ENCODE measurements at regions not wholly inside any gene's neighbourhood (a gene's known extent, or its start where the extent isn't known, plus 50 kb on each side); places are given as distances from the start of the nearest gene placed in this dataset.
A peak's percentile ranks its signal among the peaks of the same experiment; 100 is the strongest.
"Not testable (repeated sequence)": the region's sequence is repeated elsewhere in the genome, so short reads cannot be mapped to it uniquely, and the experiment has no call there.

GRCh38 chr1:31485166-31485565 lies 72.2 kb downstream of the SERINC2 start:
- no peaks in the 10 kb centered on the region for H3K79me2 ChIP-seq (ENCODE audit: control insufficient read depth, insufficient read depth, low read length)
- H3K27ac ChIP-seq (ENCODE audit: low read depth, low read length): no peak overlapping the region
- H3K23ac ChIP-seq (ENCODE audit: low read length): no peak overlapping the region
- H3K18ac ChIP-seq (ENCODE audit: low read length): no peak overlapping the region
- H4K8ac ChIP-seq (ENCODE audit: low read depth, low read length): no peak overlapping the region
- no peak overlapping the region for H3K4ac ChIP-seq (ENCODE audit: low read depth, low read length)
- no peak overlapping the region for H2BK120ac ChIP-seq (ENCODE audit: low read depth, low read length)
- no peak overlapping the region for H3K4me3 ChIP-seq (ENCODE audit: low read length)
- H3K79me1 ChIP-seq (ENCODE audit: low read length): no peaks in the 10 kb centered on the region
- H3K4me1 ChIP-seq (ENCODE audit: control insufficient read depth, low read depth, low read length): peaks cover 5% of the 10 kb centered on the region
- H3K27me3 ChIP-seq (ENCODE audit: insufficient read depth, low read length, poor library complexity): no peaks in the 10 kb centered on the region
- no peak overlapping the region for H3K56ac ChIP-seq (ENCODE audit: low read length)
- no CpG with 5 or more reads among the region's 5 CpGs for WGBS (ENCODE audit: extremely low coverage, insufficient coverage, low lambda C conversion rate)
- H3K4me2 ChIP-seq (ENCODE audit: low read length): no peak overlapping the region
- no peak overlapping the region for H4K5ac ChIP-seq (ENCODE audit: low read length)
- H2AK5ac ChIP-seq (ENCODE audit: low read length): no peak overlapping the region
- no peak for DNase-seq
- no peak overlapping the region for H2BK15ac ChIP-seq (replicated peaks; ENCODE audit: low read depth)
- no peak overlapping the region for H3K9ac ChIP-seq (ENCODE audit: low read length)
- H3K36me3 ChIP-seq (ENCODE audit: control insufficient read depth, insufficient read depth, low read length): no peaks in the 10 kb centered on the region
- no peak overlapping the region for H2BK5ac ChIP-seq (ENCODE audit: low read length)

- Histone ChIP-seq H3K27me3 (ENCODE audit: insufficient read depth, low read length, poor library complexity) (no peaks in the 10 kb centered on the region), H3K18ac (ENCODE audit: low read length) (no peak overlapping the region), H3K9ac (ENCODE audit: low read length) (no peak overlapping the region), H2BK120ac (ENCODE audit: low read depth, low read length) (no peak overlapping the region), H4K5ac (ENCODE audit: low read length) (no peak overlapping the region), H3K27ac (ENCODE audit: low read depth, low read length) (no peak overlapping the region), H2BK15ac (replicated peaks; ENCODE audit: low read depth) (no peak overlapping the region), H4K8ac (ENCODE audit: low read depth, low read length) (no peak overlapping the region), H3K4me2 (ENCODE audit: low read length) (no peak overlapping the region), H3K4me1 (ENCODE audit: control insufficient read depth, low read depth, low read length) (peaks cover 5% of the 10 kb centered on the region), H2AK5ac (ENCODE audit: low read length) (no peak overlapping the region), H3K79me1 (ENCODE audit: low read length) (no peaks in the 10 kb centered on the region), H3K4ac (ENCODE audit: low read depth, low read length) (no peak overlapping the region), H3K36me3 (ENCODE audit: control insufficient read depth, insufficient read depth, low read length) (no peaks in the 10 kb centered on the region), H3K4me3 (ENCODE audit: low read length) (no peak overlapping the region), H2BK5ac (ENCODE audit: low read length) (no peak overlapping the region), H3K79me2 (ENCODE audit: control insufficient read depth, insufficient read depth, low read length) (no peaks in the 10 kb centered on the region), H3K23ac (ENCODE audit: low read length) (no peak overlapping the region), H3K56ac (ENCODE audit: low read length) (no peak overlapping the region)
- 100% methylated on average over 1 of the region's 3 CpGs for WGBS (ENCODE audit: extremely low coverage, insufficient coverage, low lambda C conversion rate)
- DNase-seq: no peak
Observed at GRCh38 chr1:31487143-31487542, 74.1 kb downstream of the SERINC2 start.

DNA sequence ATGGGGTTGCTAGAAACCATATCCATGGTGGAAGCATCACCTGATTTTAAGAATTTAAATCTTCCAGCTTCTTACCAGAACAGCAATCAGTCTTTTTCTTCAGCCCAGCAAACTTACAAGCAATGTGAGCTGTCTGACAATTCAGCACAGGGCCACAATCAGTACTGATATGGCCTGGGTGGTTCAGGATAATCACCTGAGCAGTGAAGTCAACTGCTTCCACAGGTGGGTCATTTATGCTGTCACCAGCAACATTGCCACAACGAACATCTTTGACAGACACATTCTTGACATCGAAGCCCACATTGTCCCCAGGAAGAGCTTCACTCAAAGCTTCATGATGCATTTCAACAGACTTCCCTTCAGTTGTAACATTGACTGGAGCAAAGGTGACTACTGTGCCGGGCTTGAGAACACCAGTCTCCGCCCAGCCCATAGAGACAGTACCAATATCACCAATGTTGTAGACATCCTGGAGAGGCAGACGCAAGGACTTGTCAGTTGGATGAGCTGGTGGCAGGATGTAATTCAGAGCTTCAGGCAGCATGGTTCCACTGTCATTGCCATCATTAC lies 74.8 kb downstream of the SERINC2 start:
- no peak overlapping the region for H3K9ac ChIP-seq (ENCODE audit: low read length)
- H3K4me3 ChIP-seq (ENCODE audit: low read length): no peak overlapping the region
- H3K79me2 ChIP-seq (ENCODE audit: control insufficient read depth, insufficient read depth, low read length): no peaks in the 10 kb centered on the region
- H4K8ac ChIP-seq (ENCODE audit: low read depth, low read length): no peak overlapping the region
- no peak overlapping the region for H3K18ac ChIP-seq (ENCODE audit: low read length)
- no peak overlapping the region for H3K4me2 ChIP-seq (ENCODE audit: low read length)
- no peak overlapping the region for H2BK120ac ChIP-seq (ENCODE audit: low read depth, low read length)
- no CpG with 5 or more reads among the region's 5 CpGs for WGBS (ENCODE audit: extremely low coverage, insufficient coverage, low lambda C conversion rate)
- H3K4ac ChIP-seq (ENCODE audit: low read depth, low read length): no peak overlapping the region
- no peaks in the 10 kb centered on the region for H3K36me3 ChIP-seq (ENCODE audit: control insufficient read depth, insufficient read depth, low read length)
- no peak overlapping the region for H3K27ac ChIP-seq (ENCODE audit: low read depth, low read length)
- no peak overlapping the region for H4K5ac ChIP-seq (ENCODE audit: low read length)
- no peak for DNase-seq
- H2BK5ac ChIP-seq (ENCODE audit: low read length): no peak overlapping the region
- H3K23ac ChIP-seq (ENCODE audit: low read length): no peak overlapping the region
- H2BK15ac ChIP-seq (replicated peaks; ENCODE audit: low read depth): no peak overlapping the region
- no peaks in the 10 kb centered on the region for H3K79me1 ChIP-seq (ENCODE audit: low read length)
- no peak overlapping the region for H3K56ac ChIP-seq (ENCODE audit: low read length)
- peak overlapping the region; percentile 38 for H2AK5ac ChIP-seq (ENCODE audit: low read length)
- no peaks in the 10 kb centered on the region for H3K27me3 ChIP-seq (ENCODE audit: insufficient read depth, low read length, poor library complexity)
- peaks cover 5% of the 10 kb centered on the region for H3K4me1 ChIP-seq (ENCODE audit: control insufficient read depth, low read depth, low read length)

DNA sequence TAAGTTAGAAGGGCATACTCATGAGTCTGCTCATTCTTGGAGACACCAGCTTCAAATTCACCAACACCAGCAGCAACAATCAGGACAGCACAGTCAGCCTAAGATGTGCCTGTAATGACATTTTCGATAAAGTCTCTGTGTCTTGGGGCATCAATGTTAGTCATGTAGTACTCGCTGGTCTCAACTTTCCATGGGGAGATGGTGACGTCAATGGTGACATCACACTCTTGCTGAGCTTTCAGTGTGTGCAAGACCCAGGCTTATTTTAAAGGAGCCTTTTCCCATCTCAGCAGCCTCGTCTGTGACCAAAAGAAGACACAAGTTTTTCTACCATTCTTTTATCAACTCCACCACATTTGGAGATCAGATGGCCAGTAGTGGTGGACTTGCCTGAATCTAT lies 75.5 kb downstream of the SERINC2 start:
- Histone ChIP-seq H2BK15ac (replicated peaks; ENCODE audit: low read depth) (no peak overlapping the region), H3K27me3 (ENCODE audit: insufficient read depth, low read length, poor library complexity) (no peaks in the 10 kb centered on the region), H3K79me2 (ENCODE audit: control insufficient read depth, insufficient read depth, low read length) (no peaks in the 10 kb centered on the region), H3K4me1 (ENCODE audit: control insufficient read depth, low read depth, low read length) (peaks cover 5% of the 10 kb centered on the region), H3K4ac (ENCODE audit: low read depth, low read length) (no peak overlapping the region), H3K23ac (ENCODE audit: low read length) (no peak overlapping the region), H3K36me3 (ENCODE audit: control insufficient read depth, insufficient read depth, low read length) (no peaks in the 10 kb centered on the region), H3K9ac (ENCODE audit: low read length) (no peak overlapping the region), H2BK120ac (ENCODE audit: low read depth, low read length) (no peak overlapping the region), H3K18ac (ENCODE audit: low read length) (no peak overlapping the region), H3K79me1 (ENCODE audit: low read length) (no peaks in the 10 kb centered on the region), H3K4me3 (ENCODE audit: low read length) (no peak overlapping the region), H2AK5ac (ENCODE audit: low read length) (no peak overlapping the region), H3K27ac (ENCODE audit: low read depth, low read length) (no peak overlapping the region), H4K8ac (ENCODE audit: low read depth, low read length) (no peak overlapping the region), H4K5ac (ENCODE audit: low read length) (no peak overlapping the region), H2BK5ac (ENCODE audit: low read length) (no peak overlapping the region), H3K56ac (ENCODE audit: low read length) (no peak overlapping the region), H3K4me2 (ENCODE audit: low read length) (no peak overlapping the region)
- no peak for DNase-seq
- WGBS (ENCODE audit: extremely low coverage, insufficient coverage, low lambda C conversion rate): no CpG with 5 or more reads among the region's 4 CpGs

- not testable (repeated sequence) for H3K27ac ChIP-seq (ENCODE audit: low read depth, low read length); H3K4me1 ChIP-seq (ENCODE audit: control insufficient read depth, low read depth, low read length); H3K27me3 ChIP-seq (ENCODE audit: insufficient read depth, low read length, poor library complexity); H3K18ac ChIP-seq (ENCODE audit: low read length); H3K79me2 ChIP-seq (ENCODE audit: control insufficient read depth, insufficient read depth, low read length); H2AK5ac ChIP-seq (ENCODE audit: low read length); H2BK5ac ChIP-seq (ENCODE audit: low read length); H3K23ac ChIP-seq (ENCODE audit: low read length); H3K4me3 ChIP-seq (ENCODE audit: low read length); H3K4me2 ChIP-seq (ENCODE audit: low read length); H3K9ac ChIP-seq (ENCODE audit: low read length); H3K4ac ChIP-seq (ENCODE audit: low read depth, low read length); H2BK15ac ChIP-seq (replicated peaks; ENCODE audit: low read depth); H3K36me3 ChIP-seq (ENCODE audit: control insufficient read depth, insufficient read depth, low read length); H2BK120ac ChIP-seq (ENCODE audit: low read depth, low read length); DNase-seq; H3K56ac ChIP-seq (ENCODE audit: low read length); H4K5ac ChIP-seq (ENCODE audit: low read length); H4K8ac ChIP-seq (ENCODE audit: low read depth, low read length); H3K79me1 ChIP-seq (ENCODE audit: low read length)
- no CpG with 5 or more reads among the region's 3 CpGs for WGBS (ENCODE audit: extremely low coverage, insufficient coverage, low lambda C conversion rate)
Observed at GRCh38 chr1:31489575-31489974, 76.6 kb downstream of the SERINC2 start.

- H3K27me3 ChIP-seq (ENCODE audit: insufficient read depth, low read length, poor library complexity); H4K5ac ChIP-seq (ENCODE audit: low read length); H3K27ac ChIP-seq (ENCODE audit: low read depth, low read length); H3K23ac ChIP-seq (ENCODE audit: low read length); DNase-seq; H2BK15ac ChIP-seq (replicated peaks; ENCODE audit: low read depth); H3K79me1 ChIP-seq (ENCODE audit: low read length); H2AK5ac ChIP-seq (ENCODE audit: low read length); H2BK5ac ChIP-seq (ENCODE audit: low read length); H3K18ac ChIP-seq (ENCODE audit: low read length); H4K8ac ChIP-seq (ENCODE audit: low read depth, low read length); H3K79me2 ChIP-seq (ENCODE audit: control insufficient read depth, insufficient read depth, low read length); H3K4ac ChIP-seq (ENCODE audit: low read depth, low read length); H3K4me1 ChIP-seq (ENCODE audit: control insufficient read depth, low read depth, low read length); H3K9ac ChIP-seq (ENCODE audit: low read length); H2BK120ac ChIP-seq (ENCODE audit: low read depth, low read length); H3K56ac ChIP-seq (ENCODE audit: low read length); H3K4me3 ChIP-seq (ENCODE audit: low read length); H3K36me3 ChIP-seq (ENCODE audit: control insufficient read depth, insufficient read depth, low read length); H3K4me2 ChIP-seq (ENCODE audit: low read length): not testable (repeated sequence)
- WGBS (ENCODE audit: extremely low coverage, insufficient coverage, low lambda C conversion rate): no CpG with 5 or more reads among the region's 1 CpG
Observed at GRCh38 chr1:31490596-31490995, 77.6 kb downstream of the SERINC2 start.

Measured in mesendoderm (in vitro differentiated cells).